ENCODE measurements at regions not wholly inside any gene's neighbourhood (a gene's known extent, or its start where the extent isn't known, plus 50 kb on each side); places are given as distances from the start of the nearest gene placed in this dataset.

- H3K9me3 Mint-ChIP-seq: no peaks in the 10 kb centered on the region
- H3K27ac Mint-ChIP-seq: no peak overlapping the region
- intact Hi-C loops (cut with micrococcal nuclease): no loop called here
- DNase-seq: no peak
- H3K4me3 Mint-ChIP-seq: no peak overlapping the region
- H3K4me1 Mint-ChIP-seq: peaks cover 13% of the 10 kb centered on the region
- CTCF ChIA-PET: no interaction called here
- no peaks in the 10 kb centered on the region for H3K36me3 Mint-ChIP-seq (ENCODE audit: low read depth)
- H3K27me3 Mint-ChIP-seq: no peaks in the 10 kb centered on the region
- no peak for TF ChIP-seq CTCF (IDR thresholded peaks at IDR 0.05)
- ATAC-seq (ENCODE audit: low read depth): no peak
- POLR2A ChIA-PET: no interaction called here
These were observed 77.6 kb upstream of the NR4A3 start for GRCh38 chr9:99744132-99744531.

- H3K9me3 Mint-ChIP-seq: no peaks in the 10 kb centered on the region
- no peak for DNase-seq
- no peak overlapping the region for H3K27ac Mint-ChIP-seq
- intact Hi-C loops (cut with micrococcal nuclease): no loop called here
- TF ChIP-seq CTCF (IDR thresholded peaks at IDR 0.05): no peak
- peaks cover 13% of the 10 kb centered on the region for H3K4me1 Mint-ChIP-seq
- no peaks in the 10 kb centered on the region for H3K27me3 Mint-ChIP-seq
- CTCF ChIA-PET: no interaction called here
- no peak overlapping the region for H3K4me3 Mint-ChIP-seq
- no peak for ATAC-seq (ENCODE audit: low read depth)
- no peaks in the 10 kb centered on the region for H3K36me3 Mint-ChIP-seq (ENCODE audit: low read depth)
- POLR2A ChIA-PET: no interaction called here
These were observed 76.6 kb upstream of the NR4A3 start for GRCh38 chr9:99745085-99745484.

- no peak overlapping the region for H3K27ac Mint-ChIP-seq
- no peak for ATAC-seq (ENCODE audit: low read depth)
- H3K36me3 Mint-ChIP-seq (ENCODE audit: low read depth): no peaks in the 10 kb centered on the region
- POLR2A ChIA-PET: no interaction called here
- no peak overlapping the region for H3K4me3 Mint-ChIP-seq
- no peak for TF ChIP-seq CTCF (IDR thresholded peaks at IDR 0.05)
- no peaks in the 10 kb centered on the region for H3K27me3 Mint-ChIP-seq
- intact Hi-C loops (cut with micrococcal nuclease): no loop called here
- no peak for DNase-seq
- peaks cover 13% of the 10 kb centered on the region for H3K4me1 Mint-ChIP-seq
- no peaks in the 10 kb centered on the region for H3K9me3 Mint-ChIP-seq
- CTCF ChIA-PET: interaction anchor here (0.5 kb wide), 1 partner anchor 732 kb away, joined by 3 read pairs; no protein-coding TSS in a partner anchor
These were observed 75.3 kb upstream of the NR4A3 start for GRCh38 chr9:99746406-99746805.

- peaks cover 3% of the 10 kb centered on the region for H3K27me3 Mint-ChIP-seq
- intact Hi-C loops (cut with micrococcal nuclease): no loop called here
- H3K9me3 Mint-ChIP-seq: no peaks in the 10 kb centered on the region
- peaks cover 13% of the 10 kb centered on the region for H3K4me1 Mint-ChIP-seq
- POLR2A ChIA-PET: no interaction called here
- no peak for TF ChIP-seq CTCF (IDR thresholded peaks at IDR 0.05)
- ATAC-seq (ENCODE audit: low read depth) (no peak), DNase-seq (no peak)
- H3K4me3 Mint-ChIP-seq: no peak overlapping the region
- CTCF ChIA-PET: no interaction called here
- H3K36me3 Mint-ChIP-seq (ENCODE audit: low read depth): no peaks in the 10 kb centered on the region
- H3K27ac Mint-ChIP-seq: no peak overlapping the region
These were observed 73.4 kb upstream of the NR4A3 start for GRCh38 chr9:99748266-99748665.

- no peak for TF ChIP-seq CTCF (IDR thresholded peaks at IDR 0.05)
- no peak for DNase-seq
- Mint-ChIP-seq H3K4me3 (no peak overlapping the region), H3K9me3 (no peaks in the 10 kb centered on the region), H3K4me1 (peaks cover 13% of the 10 kb centered on the region), H3K27ac (no peak overlapping the region), H3K36me3 (ENCODE audit: low read depth) (no peaks in the 10 kb centered on the region), H3K27me3 (peaks cover 3% of the 10 kb centered on the region)
- CTCF ChIA-PET: no interaction called here
- POLR2A ChIA-PET: no interaction called here
- intact Hi-C loops (cut with micrococcal nuclease): no loop called here
- ATAC-seq (ENCODE audit: low read depth): no peak
These were observed 73.0 kb upstream of the NR4A3 start for GRCh38 chr9:99748676-99749075.

All from activated B cell treated with CpG ODN at 0.5 μM for 24 hours (primary cell).